HepG2 (cell line): ENCODE measurements at regions not wholly inside any gene's neighbourhood (a gene's known extent, or its start where the extent isn't known, plus 50 kb on each side); places are given as distances from the start of the nearest gene placed in this dataset.
A peak's percentile ranks its signal among the peaks of the same experiment; 100 is the strongest.

ENCODE experiments used
- AGO2 ChIP-seq: fragments of 200-400 bp; formaldehyde crosslinking; optimal IDR thresholded peaks from 2 replicates; pipeline ENCODE3; 2017; ENCODE audit warnings: mild to moderate bottlenecking, low read depth, low read length, moderate library complexity
- E2F5 ChIP-seq: sonication (generic); formaldehyde crosslinking; conservative IDR thresholded peaks from 2 replicates; pipeline ENCODE4 v1.4.0; 2020; ENCODE audit warnings: missing genetic modification reagents
- FOSL2 ChIP-seq: sonication (generic); formaldehyde crosslinking; IDR thresholded peaks from 2 replicates; pipeline ENCODE4 v1.4.0; 2020; ENCODE audit warnings: missing genetic modification reagents
- FOXA3 ChIP-seq: IDR thresholded peaks from 2 replicates; pipeline ENCODE4 v1.6.1; 2016; ENCODE audit warnings: missing genetic modification reagents, missing compliant biosample characterization
- GABPA ChIP-seq, 2 experiments: IDR thresholded peaks; 2 replicates each; pipeline ENCODE4 v1.6.1; 2011 to 2016; ENCODE audit warnings: low read depth in 2 of 2, low read length in 1 of 2, missing biosample characterization in 1 of 2, missing genetic modification characterization in 1 of 2
- GATAD2A ChIP-seq: IDR thresholded peaks from 2 replicates; pipeline ENCODE4 v1.6.1; 2016
- HMG20A ChIP-seq: IDR thresholded peaks from 2 replicates; pipeline ENCODE4 v1.6.1; 2016; ENCODE audit warnings: borderline replicate concordance
- HNRNPH1 ChIP-seq: fragments of 200-400 bp; formaldehyde crosslinking; optimal IDR thresholded peaks from 2 replicates; pipeline ENCODE3; 2017; ENCODE audit warnings: mild to moderate bottlenecking, low read depth, low read length
- KLF11 ChIP-seq: IDR thresholded peaks from 2 replicates; pipeline ENCODE4 v1.6.1; 2016; ENCODE audit warnings: missing compliant biosample characterization
- MTA3 ChIP-seq: sonication (generic); formaldehyde crosslinking; IDR thresholded peaks from 2 replicates; pipeline ENCODE4 v1.4.0; 2020; ENCODE audit warnings: missing genetic modification reagents
- RARA ChIP-seq: IDR thresholded peaks from 2 replicates; pipeline ENCODE4 v1.6.1; 2016; ENCODE audit warnings: missing genetic modification reagents, missing compliant biosample characterization
- SMAD9 ChIP-seq: sonication (generic); formaldehyde crosslinking; IDR thresholded peaks from 2 replicates; pipeline ENCODE4 v1.5.1; 2020; ENCODE audit warnings: mild to moderate bottlenecking, missing genetic modification reagents
- SNAPC2 ChIP-seq: sonication (generic); formaldehyde crosslinking; IDR thresholded peaks from 2 replicates; pipeline ENCODE4 v1.8.1; 2022; ENCODE audit warnings: mild to moderate bottlenecking, missing genetic modification reagents
- THRA ChIP-seq: sonication (generic); formaldehyde crosslinking; IDR thresholded peaks from 2 replicates; pipeline ENCODE4 v1.4.0; 2020; ENCODE audit warnings: missing genetic modification reagents, borderline replicate concordance
- TSC22D2 ChIP-seq: sonication (generic); formaldehyde crosslinking; IDR thresholded peaks from 2 replicates; pipeline ENCODE4 v1.5.1; 2020; ENCODE audit warnings: missing genetic modification reagents, mild to moderate bottlenecking, borderline replicate concordance
- ZBTB2 ChIP-seq: sonication (generic); formaldehyde crosslinking; IDR thresholded peaks from 2 replicates; pipeline ENCODE4 v1.8.0; 2022; ENCODE audit warnings: low read depth, missing genetic modification reagents
- ZFP36L1 ChIP-seq: sonication (generic); formaldehyde crosslinking; IDR thresholded peaks from 2 replicates; pipeline ENCODE4 v1.8.0; 2022; ENCODE audit warnings: mild to moderate bottlenecking, missing genetic modification reagents, moderate library complexity
- ZKSCAN1 ChIP-seq: fragments of 150-350 bp; IDR thresholded peaks from 2 replicates; pipeline ENCODE4 v1.6.1; 2014; ENCODE audit warnings: low read length
- ZNF160 ChIP-seq: sonication (generic); formaldehyde crosslinking; IDR thresholded peaks from 2 replicates; pipeline ENCODE4 v1.8.0; 2022; ENCODE audit warnings: mild to moderate bottlenecking, inconsistent platforms, missing genetic modification reagents
- ZNF317 ChIP-seq: sonication (generic); formaldehyde crosslinking; IDR thresholded peaks from 2 replicates; pipeline ENCODE4 v1.5.0; 2020; ENCODE audit warnings: mild to moderate bottlenecking, missing genetic modification reagents
- ZNF326 ChIP-seq: sonication (generic); formaldehyde crosslinking; IDR thresholded peaks from 2 replicates; pipeline ENCODE4 v1.4.0; 2020; ENCODE audit warnings: missing genetic modification reagents, borderline replicate concordance
- ZNF503 ChIP-seq: sonication (generic); formaldehyde crosslinking; IDR thresholded peaks from 2 replicates; pipeline ENCODE4 v1.4.0; 2020; ENCODE audit warnings: missing genetic modification reagents
- ZNF546 ChIP-seq: sonication (generic); formaldehyde crosslinking; conservative IDR thresholded peaks from 2 replicates; pipeline ENCODE4 v1.8.1; 2023; ENCODE audit warnings: mild to moderate bottlenecking, missing genetic modification reagents
- ZNF556 ChIP-seq: sonication (generic); formaldehyde crosslinking; IDR thresholded peaks from 2 replicates; pipeline ENCODE4 v1.4.0; 2020; ENCODE audit warnings: mild to moderate bottlenecking, missing genetic modification reagents, borderline replicate concordance
- ZNF569 ChIP-seq: sonication (generic); formaldehyde crosslinking; IDR thresholded peaks from 2 replicates; pipeline ENCODE4 v1.5.0; 2020; ENCODE audit warnings: mild to moderate bottlenecking, missing genetic modification reagents, moderate library complexity, borderline replicate concordance
- ZNF619 ChIP-seq: sonication (generic); formaldehyde crosslinking; IDR thresholded peaks from 2 replicates; pipeline ENCODE4 v1.4.0; 2020; ENCODE audit warnings: mild to moderate bottlenecking, missing genetic modification reagents
- ZNF737 ChIP-seq: sonication (generic); formaldehyde crosslinking; IDR thresholded peaks from 2 replicates; pipeline ENCODE4 v1.5.0; 2020; ENCODE audit warnings: missing genetic modification reagents, mild to moderate bottlenecking, borderline replicate concordance
- ZNF747 ChIP-seq: sonication (generic); formaldehyde crosslinking; IDR thresholded peaks from 2 replicates; pipeline ENCODE4 v1.8.1; 2023; ENCODE audit warnings: missing genetic modification reagents, mild to moderate bottlenecking, borderline replicate concordance
- ZNF879 ChIP-seq: sonication (generic); formaldehyde crosslinking; IDR thresholded peaks from 2 replicates; pipeline ENCODE4 v1.8.1; 2023; ENCODE audit warnings: missing genetic modification reagents

GRCh38 chr13:50575138-50575537 lies 268.4 kb downstream of the DLEU7 start (continued):
- no peak for TF ChIP-seq ZNF546 (CRISPR knock-in tag)
- no peak for TF ChIP-seq KLF11
- no peak for TF ChIP-seq AGO2
- no peak for TF ChIP-seq ZBTB2 (CRISPR knock-in tag)
- TF ChIP-seq ZNF569 = no peak
- TF ChIP-seq MTA3 (CRISPR knock-in tag) = no peak
- no peak for TF ChIP-seq ZNF556 (CRISPR knock-in tag)
- no peak for TF ChIP-seq THRA
- TF ChIP-seq RARA (CRISPR knock-in tag) = peak; percentile 64
- TF ChIP-seq ZNF326 = no peak
- no peak for TF ChIP-seq E2F5
- TF ChIP-seq HMG20A (CRISPR knock-in tag) = peak; percentile 33; the same call in 1 of the 2 replicates
- peak; percentile 59 for TF ChIP-seq FOXA3 (CRISPR knock-in tag)
- TF ChIP-seq ZNF879 (CRISPR knock-in tag) = no peak
- no peak for TF ChIP-seq ZNF317 (CRISPR knock-in tag)
- TF ChIP-seq ZNF160 (CRISPR knock-in tag) = no peak
- TF ChIP-seq ZKSCAN1 = no peak
- TF ChIP-seq ZNF503 (CRISPR knock-in tag) = no peak
- TF ChIP-seq ZNF737 = no peak
- TF ChIP-seq HNRNPH1 = no peak
- no peak for TF ChIP-seq ZNF619 (CRISPR knock-in tag)
- peak; percentile 56 for TF ChIP-seq GATAD2A (CRISPR knock-in tag)
- TF ChIP-seq ZFP36L1 = no peak
- TF ChIP-seq ZNF747 (CRISPR knock-in tag) = no peak
- TF ChIP-seq FOSL2 (CRISPR knock-in tag) = no peak
- no peak for TF ChIP-seq TSC22D2 (CRISPR knock-in tag)
- TF ChIP-seq GABPA (IDR thresholded peaks at IDR 0.05; ENCODE audit: low read depth, low read length) = no peak
- 0 out of 2 replicates have a peak, but pooled peaks have one; percentile 20 for TF ChIP-seq GABPA (CRISPR knock-in tag; IDR thresholded peaks at IDR 0.05; ENCODE audit: low read depth)
- TF ChIP-seq SNAPC2 = no peak
- no peak for TF ChIP-seq SMAD9 (CRISPR knock-in tag)
